Ovary (tissue), 7 donors: ENCODE measurements at regions not wholly inside any gene's neighbourhood (a gene's known extent, or its start where the extent isn't known, plus 50 kb on each side); places are given as distances from the start of the nearest gene placed in this dataset.

Experiments used
- DNase-seq, 5 donors: peaks; one replicate each; pipeline ENCODE4 v3.0.0-alpha.2; 2019 to 2020
- H3K27ac ChIP-seq, 2 donors: fragments of 200-600 bp; one replicate each; pipeline versions ENCODE4 v1.5.1 to v1.8.0; 2019 to 2022
- H3K27me3 ChIP-seq: fragments of 200-600 bp; one replicate; pipeline ENCODE4 v1.8.0; 2022
- H3K36me3 ChIP-seq: fragments of 200-600 bp; sonication (generic); one replicate; pipeline ENCODE4 v1.5.1; 2019
- H3K4me1 ChIP-seq: one replicate; pipeline ENCODE4 v1.8.1; 2013; ENCODE audit warnings: mild to moderate bottlenecking, moderate library complexity; ENCODE audit not compliant: insufficient read depth
- H3K4me3 ChIP-seq: fragments of 200-600 bp; sonication (generic); one replicate; pipeline ENCODE4 v1.5.1; 2017
- H3K9me3 ChIP-seq, 2 donors: fragments of 200-600 bp in 1 of 2; sonication (generic) in 1 of 2; one replicate each; pipeline versions ENCODE4 v1.5.1 to v1.8.1; 2013 to 2019; ENCODE audit warnings: mild to moderate bottlenecking in 1 of 2, moderate library complexity in 1 of 2
- EP300 ChIP-seq: sonication (generic); formaldehyde crosslinking; IDR thresholded peaks from one replicate; pipeline ENCODE4 v1.6.1; 2017; ENCODE audit warnings: antibody characterized with exemption
- POLR2A ChIP-seq: fragments of 450-650 bp; IDR thresholded peaks from one replicate; pipeline ENCODE4 v1.6.1; 2017; ENCODE audit warnings: antibody characterized with exemption, mild to moderate bottlenecking, moderate library complexity
- WGBS, 3 donors: extraction: QIAGEN DNeasy Blood & Tissue Kit in 1 of 3; methylation state at CpG; one replicate each; pipeline versions ENCODE4 v1.1.5 to v1.1.7; 2013 to 2017; 5-methylcytosine and 5-hydroxymethylcytosine counted together
- intact Hi-C, 4 donors: fragments of 100-400 bp; cut with DNase I; formaldehyde crosslinking; loops; one replicate each; pipeline versions ENCODE4 v1.11.0 to v1.15.1; 2022 to 2023
- TF ChIP-seq, protein P1 (sequence below), 3 donors: fragments of 450-650 bp in 2 of 3; fragments of 200-600 bp in 1 of 3; IDR thresholded peaks; one replicate each; pipeline versions ENCODE4 v1.5.1 to v1.8.0; 2016 to 2022; ENCODE audit warnings: antibody characterized with exemption in 3 of 3, mild to moderate bottlenecking in 1 of 3
- donor health status: DM: no; HTN: no; CAD: no; lungs with moderate emphysema.
- donor health status: DM: no; HTN: no; CAD: no.
- donor health status: Bipolar disorder and iron deficiency.
- donor health status: DM: no; HTN: no; CAD: no.
- donor health status: DM: yes; HTN: yes; CAD: no.

DNA sequence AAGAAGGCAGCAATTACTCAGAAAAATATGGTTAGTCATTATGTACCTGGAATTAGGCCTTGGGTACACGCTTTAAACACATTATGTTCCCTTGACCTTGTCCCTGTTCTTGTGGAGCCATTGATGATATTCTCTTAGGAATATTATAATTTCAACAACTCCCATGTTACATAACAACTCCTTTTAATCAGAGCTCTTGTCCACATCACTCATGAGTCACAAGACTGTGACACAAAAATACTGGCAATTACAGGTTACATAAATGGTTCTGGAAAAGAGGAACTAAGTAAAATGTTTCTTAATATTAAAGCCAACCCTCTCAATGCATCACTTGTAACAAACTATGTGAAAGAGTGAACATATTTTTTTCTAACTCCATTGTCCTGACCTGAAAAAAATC is 143.8 kb upstream of the PCLO start:
- TF ChIP-seq, protein P1, sequence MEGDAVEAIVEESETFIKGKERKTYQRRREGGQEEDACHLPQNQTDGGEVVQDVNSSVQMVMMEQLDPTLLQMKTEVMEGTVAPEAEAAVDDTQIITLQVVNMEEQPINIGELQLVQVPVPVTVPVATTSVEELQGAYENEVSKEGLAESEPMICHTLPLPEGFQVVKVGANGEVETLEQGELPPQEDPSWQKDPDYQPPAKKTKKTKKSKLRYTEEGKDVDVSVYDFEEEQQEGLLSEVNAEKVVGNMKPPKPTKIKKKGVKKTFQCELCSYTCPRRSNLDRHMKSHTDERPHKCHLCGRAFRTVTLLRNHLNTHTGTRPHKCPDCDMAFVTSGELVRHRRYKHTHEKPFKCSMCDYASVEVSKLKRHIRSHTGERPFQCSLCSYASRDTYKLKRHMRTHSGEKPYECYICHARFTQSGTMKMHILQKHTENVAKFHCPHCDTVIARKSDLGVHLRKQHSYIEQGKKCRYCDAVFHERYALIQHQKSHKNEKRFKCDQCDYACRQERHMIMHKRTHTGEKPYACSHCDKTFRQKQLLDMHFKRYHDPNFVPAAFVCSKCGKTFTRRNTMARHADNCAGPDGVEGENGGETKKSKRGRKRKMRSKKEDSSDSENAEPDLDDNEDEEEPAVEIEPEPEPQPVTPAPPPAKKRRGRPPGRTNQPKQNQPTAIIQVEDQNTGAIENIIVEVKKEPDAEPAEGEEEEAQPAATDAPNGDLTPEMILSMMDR (IDR thresholded peaks at IDR 0.05) = no peak
- no peak for TF ChIP-seq EP300
- no peak for TF ChIP-seq POLR2A
- H3K36me3 ChIP-seq = no peaks in the 10 kb centered on the region
- no peak overlapping the region for H3K4me3 ChIP-seq
- no peaks in the 10 kb centered on the region for H3K4me1 ChIP-seq
- no peak for DNase-seq
- intact Hi-C loops = no loop called here
- H3K27me3 ChIP-seq = no peaks in the 10 kb centered on the region
- H3K9me3 ChIP-seq = no peaks in the 10 kb centered on the region
- no peak overlapping the region for H3K27ac ChIP-seq
- WGBS, 3 donors = 0% methylated on average over 1 of the region's 1 CpG

DNA sequence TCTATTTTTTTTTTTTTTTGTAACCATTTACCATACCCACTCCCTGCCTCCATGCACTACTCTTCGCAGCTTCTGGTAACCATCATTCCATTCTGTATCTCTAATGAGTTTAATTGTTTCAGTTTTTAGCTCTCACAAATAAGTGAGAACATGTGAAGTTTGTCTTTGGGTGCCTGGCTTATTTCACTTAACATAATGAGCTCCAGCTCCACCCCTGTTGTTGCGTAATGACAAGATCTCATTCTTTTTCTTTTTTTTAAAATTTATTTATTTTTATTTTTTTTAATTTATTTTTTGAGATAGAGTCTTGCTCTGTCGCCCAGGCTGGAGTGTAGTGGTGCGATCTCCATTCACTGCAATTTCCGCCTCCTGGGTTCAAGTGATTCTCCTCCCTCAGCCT is 142.3 kb upstream of the PCLO start:
- Histone ChIP-seq H3K9me3 (no peaks in the 10 kb centered on the region), H3K27ac (no peak overlapping the region), H3K4me1 (no peaks in the 10 kb centered on the region), H3K36me3 (no peaks in the 10 kb centered on the region), H3K4me3 (no peak overlapping the region), H3K27me3 (no peaks in the 10 kb centered on the region)
- intact Hi-C loops = no loop called here
- WGBS, 3 donors = 88 to 95% (median 92%) methylated on average over 5 of the region's 5 CpGs
- no peak for DNase-seq
- TF ChIP-seq POLR2A (no peak), EP300 (no peak)
- TF ChIP-seq, protein P1 (IDR thresholded peaks at IDR 0.05) = no peak

DNA sequence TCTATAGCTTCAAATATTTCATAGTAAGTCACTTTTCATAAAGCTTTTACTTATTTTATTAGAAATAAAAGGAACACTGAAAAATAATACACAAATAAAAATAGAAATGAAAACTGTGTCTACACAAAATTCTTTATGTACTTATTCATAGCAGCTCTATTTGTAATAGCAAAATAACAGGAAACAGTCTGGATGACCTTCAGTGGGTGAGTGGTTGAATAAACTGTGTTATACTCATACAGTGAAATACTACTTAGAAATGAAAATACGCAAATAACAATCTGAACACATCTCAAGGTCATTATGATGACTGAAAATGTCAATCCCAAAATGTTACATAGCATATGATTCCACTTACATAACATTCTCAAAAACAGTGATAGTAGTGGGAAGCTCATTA is 138.7 kb upstream of the PCLO start:
- intact Hi-C loops = no loop called here
- H3K4me3 ChIP-seq = no peak overlapping the region
- no peaks in the 10 kb centered on the region for H3K9me3 ChIP-seq
- H3K27me3 ChIP-seq = no peaks in the 10 kb centered on the region
- 40 to 51% (median 51%) methylated on average over 1 of the region's 1 CpG for WGBS, 3 donors
- DNase-seq = no peak
- H3K4me1 ChIP-seq = no peaks in the 10 kb centered on the region
- TF ChIP-seq, protein P1 (IDR thresholded peaks at IDR 0.05) = no peak
- TF ChIP-seq EP300 (no peak), POLR2A (no peak)
- H3K27ac ChIP-seq = no peak overlapping the region
- H3K36me3 ChIP-seq = no peaks in the 10 kb centered on the region

- H3K27ac ChIP-seq = no peak overlapping the region
- H3K4me1 ChIP-seq = no peaks in the 10 kb centered on the region
- DNase-seq = no peak
- TF ChIP-seq, protein P1 (IDR thresholded peaks at IDR 0.05) = no peak
- TF ChIP-seq EP300 = no peak
- H3K36me3 ChIP-seq = no peaks in the 10 kb centered on the region
- no peak overlapping the region for H3K4me3 ChIP-seq
- H3K27me3 ChIP-seq = no peaks in the 10 kb centered on the region
- 90 to 94% (median 93%) methylated on average over 4 of the region's 4 CpGs for WGBS, 3 donors
- H3K9me3 ChIP-seq = no peaks in the 10 kb centered on the region
- intact Hi-C loops = no loop called here
Measured at GRCh38 chr7:83290211-83290610, 127.5 kb upstream of the PCLO start.
